ENCODE measurements at regions not wholly inside any gene's neighbourhood (a gene's known extent, or its start where the extent isn't known, plus 50 kb on each side); places are given as distances from the start of the nearest gene placed in this dataset.
A peak's percentile ranks its signal among the peaks of the same experiment; 100 is the strongest.

DNA sequence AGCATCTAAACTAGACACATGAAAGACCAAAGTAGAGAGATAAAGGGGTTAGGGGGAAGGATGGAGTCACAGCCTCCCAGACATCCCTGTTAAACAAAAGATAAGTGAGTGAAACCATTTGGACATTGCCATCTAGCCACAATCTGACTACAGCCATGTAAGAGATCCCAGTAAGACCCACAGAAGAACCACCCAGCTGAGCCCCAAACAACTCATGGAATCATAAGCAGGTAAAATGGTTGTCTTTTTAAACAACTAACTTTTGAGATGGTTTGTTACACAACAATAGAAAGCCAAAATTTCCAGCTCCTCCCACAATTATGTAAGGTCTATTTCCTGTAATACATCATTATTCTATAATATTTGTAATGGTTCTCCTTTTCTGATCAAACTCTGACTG, 437.5 kb downstream of the IGSF11 start:
- Histone ChIP-seq H3K4me1 (replicated peaks in 1 of 2; ENCODE audit: control insufficient read depth in 2 of 2, insufficient read depth in 2 of 2, low read length in 2 of 2) (no peaks in the 10 kb centered on the region), H3K4me3 (no peak overlapping the region), H3K27me3 (ENCODE audit: control insufficient read depth in 2 of 2, insufficient read depth in 2 of 2, low read length in 2 of 2) (no peaks in the 10 kb centered on the region), H4K20me1 (replicated peaks; ENCODE audit: control insufficient read depth, insufficient read depth, low read length) (no peaks in the 10 kb centered on the region), H3K4me2 (ENCODE audit: insufficient read depth, low read length) (no peak overlapping the region), H3K36me3 (ENCODE audit: control insufficient read depth, insufficient read depth, low read length) (no peaks in the 10 kb centered on the region), H3K9me3 (replicated peaks; ENCODE audit: control insufficient read depth, insufficient read depth, low read depth, low read length) (no peaks in the 10 kb centered on the region), H3K27ac (ENCODE audit: extremely low read depth, low read depth, low read length) (no peak overlapping the region), H3K79me2 (ENCODE audit: control insufficient read depth, insufficient read depth, low read length) (no peaks in the 10 kb centered on the region), H2AFZ (ENCODE audit: low read depth, low read length) (no peak overlapping the region), H3K9me1 (ENCODE audit: control insufficient read depth, insufficient read depth, low read length) (no peaks in the 10 kb centered on the region), H3K9ac (ENCODE audit: insufficient read depth in 1 of 2, low read depth in 2 of 2, low read length in 2 of 2) (no peak overlapping the region)
- no peak for TF ChIP-seq STAT5A (IDR thresholded peaks at IDR 0.05; ENCODE audit: borderline replicate concordance, low read length)
- TF ChIP-seq ARID3B (CRISPR knock-in tag; IDR thresholded peaks at IDR 0.05; ENCODE audit: borderline replicate concordance) = no peak
- TF ChIP-seq PHB (CRISPR knock-in tag; IDR thresholded peaks at IDR 0.05) = no peak
- no peak for TF ChIP-seq U2AF2 (optimal IDR thresholded peaks at IDR 0.05; ENCODE audit: low read depth, low read length)
- no peak for TF ChIP-seq DACH1 (IDR thresholded peaks at IDR 0.05; ENCODE audit: partially characterized antibody)
- ChIA-PET POLR2A (no interaction called here), CTCF (ENCODE audit: low intra/inter-chr PET ratio) (no interaction called here)
- intact Hi-C loops (cut with micrococcal nuclease) = no loop called here
- DNase-seq (ENCODE audit: extremely low read depth in 1 of 4, low spot score in 3 of 4) = peak in 1 of 4 experiments; percentile 4
- in situ Hi-C loops (cut with MboI) = no loop called here
- FAIRE-seq = no peak
- no TSS peak for BruUV-seq (replicated peaks)
- ATAC-seq = no peak

All from K562 (cell line).